ENCODE measurements at regions not wholly inside any gene's neighbourhood (a gene's known extent, or its start where the extent isn't known, plus 50 kb on each side); places are given as distances from the start of the nearest gene placed in this dataset.

DNA sequence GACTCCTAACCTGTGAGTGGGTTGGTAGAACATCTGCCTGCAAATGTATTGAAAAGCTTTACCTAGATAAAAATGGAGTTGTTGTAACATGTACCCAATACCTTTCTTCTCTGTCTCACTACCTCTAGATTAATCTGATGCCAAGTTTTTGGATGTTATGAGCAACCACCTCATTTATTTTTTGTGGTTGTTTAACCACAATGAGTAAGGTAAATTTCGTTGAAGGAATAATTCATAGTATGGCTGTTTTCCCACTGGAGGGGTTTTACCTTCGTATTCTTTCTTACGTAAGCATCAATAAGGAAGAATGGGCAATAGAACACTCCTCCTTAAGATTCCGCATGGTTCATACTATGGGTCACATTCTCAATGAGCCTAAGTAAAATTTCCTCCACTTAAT lies 165.4 kb downstream of the CDH26 start:
- Mint-ChIP-seq H3K9me3 (no peaks in the 10 kb centered on the region), H3K4me3 (no peak overlapping the region), H3K27ac (no peak overlapping the region), H3K27me3 (peaks cover 5% of the 10 kb centered on the region), H3K4me1 (ENCODE audit: low read depth) (no peaks in the 10 kb centered on the region), H3K36me3 (ENCODE audit: low read depth) (no peaks in the 10 kb centered on the region)
- ChIA-PET CTCF (no interaction called here), POLR2A (interaction anchor here (0.7 kb wide), 1 partner anchor 20 kb away, joined by 3 read pairs; no protein-coding TSS in a partner anchor)
- no peak for ATAC-seq
- no peak for DNase-seq
- intact Hi-C loops (cut with micrococcal nuclease), result no loop called here
- TF ChIP-seq, protein P1, sequence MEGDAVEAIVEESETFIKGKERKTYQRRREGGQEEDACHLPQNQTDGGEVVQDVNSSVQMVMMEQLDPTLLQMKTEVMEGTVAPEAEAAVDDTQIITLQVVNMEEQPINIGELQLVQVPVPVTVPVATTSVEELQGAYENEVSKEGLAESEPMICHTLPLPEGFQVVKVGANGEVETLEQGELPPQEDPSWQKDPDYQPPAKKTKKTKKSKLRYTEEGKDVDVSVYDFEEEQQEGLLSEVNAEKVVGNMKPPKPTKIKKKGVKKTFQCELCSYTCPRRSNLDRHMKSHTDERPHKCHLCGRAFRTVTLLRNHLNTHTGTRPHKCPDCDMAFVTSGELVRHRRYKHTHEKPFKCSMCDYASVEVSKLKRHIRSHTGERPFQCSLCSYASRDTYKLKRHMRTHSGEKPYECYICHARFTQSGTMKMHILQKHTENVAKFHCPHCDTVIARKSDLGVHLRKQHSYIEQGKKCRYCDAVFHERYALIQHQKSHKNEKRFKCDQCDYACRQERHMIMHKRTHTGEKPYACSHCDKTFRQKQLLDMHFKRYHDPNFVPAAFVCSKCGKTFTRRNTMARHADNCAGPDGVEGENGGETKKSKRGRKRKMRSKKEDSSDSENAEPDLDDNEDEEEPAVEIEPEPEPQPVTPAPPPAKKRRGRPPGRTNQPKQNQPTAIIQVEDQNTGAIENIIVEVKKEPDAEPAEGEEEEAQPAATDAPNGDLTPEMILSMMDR (IDR thresholded peaks at IDR 0.05), result no peak

DNA sequence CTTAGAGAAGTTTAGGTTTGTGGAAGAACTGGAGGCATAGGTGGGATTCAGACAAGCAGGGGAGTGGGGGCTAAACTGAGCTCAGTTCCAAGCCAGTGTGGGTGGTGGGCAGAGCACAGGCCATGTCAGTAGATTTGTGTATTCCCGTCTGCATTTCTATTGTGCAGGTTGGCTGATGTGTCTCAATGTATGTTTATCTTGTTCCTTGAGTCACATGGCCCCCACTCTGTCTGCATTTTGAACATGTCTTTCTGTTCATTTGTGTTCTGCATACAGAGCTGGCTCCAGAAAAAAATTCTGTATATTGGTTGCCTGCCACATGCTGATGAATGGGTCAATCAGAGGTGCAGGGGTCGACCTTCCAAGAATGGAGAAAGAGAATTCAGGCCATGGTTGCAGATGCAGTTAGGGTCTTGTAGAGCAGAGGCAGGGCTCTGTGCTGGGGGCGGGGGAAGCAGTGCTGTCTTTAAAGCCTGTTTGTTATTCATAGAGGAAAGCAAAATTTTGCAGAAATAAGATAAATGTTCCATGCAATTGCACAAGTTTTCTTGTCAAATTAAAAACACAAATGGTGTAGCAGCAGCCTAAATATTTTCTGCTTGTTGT lies 166.7 kb downstream of the CDH26 start:
- ChIA-PET POLR2A (no interaction called here), CTCF (no interaction called here)
- H3K4me1 Mint-ChIP-seq (ENCODE audit: low read depth), result no peaks in the 10 kb centered on the region
- no peak overlapping the region for H3K27ac Mint-ChIP-seq
- intact Hi-C loops (cut with micrococcal nuclease), result no loop called here
- TF ChIP-seq, protein P1 (IDR thresholded peaks at IDR 0.05), result no peak
- no peak overlapping the region for H3K4me3 Mint-ChIP-seq
- DNase-seq (no peak), ATAC-seq (no peak)
- H3K27me3 Mint-ChIP-seq, result peaks cover 5% of the 10 kb centered on the region
- H3K36me3 Mint-ChIP-seq (ENCODE audit: low read depth), result no peaks in the 10 kb centered on the region
- no peaks in the 10 kb centered on the region for H3K9me3 Mint-ChIP-seq

DNA sequence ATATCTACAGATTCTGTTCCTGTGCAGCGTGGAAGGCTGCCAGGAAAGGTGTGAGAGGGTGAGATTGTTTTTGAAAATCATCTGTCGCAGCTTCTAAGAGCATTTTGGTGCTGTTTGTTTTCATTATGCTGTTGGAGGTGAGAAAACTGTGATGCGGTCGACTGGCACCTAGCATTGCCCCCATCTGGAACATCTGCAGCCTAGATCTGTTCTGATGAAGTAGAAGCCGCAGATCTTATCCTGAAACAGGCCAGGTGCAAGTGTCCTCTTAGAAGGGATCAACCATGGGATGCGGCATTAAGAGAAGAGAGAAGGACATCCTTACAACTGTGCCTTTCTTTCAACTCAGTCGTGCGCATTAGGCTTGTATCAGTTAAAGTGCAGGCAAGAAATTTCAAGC lies 167.3 kb downstream of the CDH26 start:
- Mint-ChIP-seq H3K9me3 (no peaks in the 10 kb centered on the region), H3K4me3 (no peak overlapping the region), H3K36me3 (ENCODE audit: low read depth) (no peaks in the 10 kb centered on the region), H3K27ac (no peak overlapping the region), H3K27me3 (peaks cover 5% of the 10 kb centered on the region), H3K4me1 (ENCODE audit: low read depth) (no peaks in the 10 kb centered on the region)
- ChIA-PET CTCF (no interaction called here), POLR2A (no interaction called here)
- ATAC-seq, result no peak
- intact Hi-C loops (cut with micrococcal nuclease), result no loop called here
- TF ChIP-seq, protein P1 (IDR thresholded peaks at IDR 0.05), result no peak
- no peak for DNase-seq

GRCh38 chr20:60126975-60127374 lies 168.8 kb downstream of the CDH26 start:
- TF ChIP-seq, protein P1 (IDR thresholded peaks at IDR 0.05), result no peak
- no peak overlapping the region for H3K4me3 Mint-ChIP-seq
- ChIA-PET CTCF (no interaction called here), POLR2A (no interaction called here)
- H3K4me1 Mint-ChIP-seq (ENCODE audit: low read depth), result no peaks in the 10 kb centered on the region
- H3K36me3 Mint-ChIP-seq (ENCODE audit: low read depth), result no peaks in the 10 kb centered on the region
- no peak overlapping the region for H3K27ac Mint-ChIP-seq
- no peaks in the 10 kb centered on the region for H3K9me3 Mint-ChIP-seq
- DNase-seq, result no peak
- ATAC-seq, result no peak
- peaks cover 5% of the 10 kb centered on the region for H3K27me3 Mint-ChIP-seq
- intact Hi-C loops (cut with micrococcal nuclease), result no loop called here

- Mint-ChIP-seq H3K27me3 (no peaks in the 10 kb centered on the region), H3K9me3 (no peaks in the 10 kb centered on the region), H3K36me3 (ENCODE audit: low read depth) (no peaks in the 10 kb centered on the region), H3K4me1 (ENCODE audit: low read depth) (no peaks in the 10 kb centered on the region), H3K27ac (no peak overlapping the region), H3K4me3 (no peak overlapping the region)
- intact Hi-C loops (cut with micrococcal nuclease), result no loop called here
- ATAC-seq (no peak), DNase-seq (no peak)
- CTCF ChIA-PET, result no interaction called here
- TF ChIP-seq, protein P1 (IDR thresholded peaks at IDR 0.05), result no peak
- POLR2A ChIA-PET, result interaction anchor here (0.6 kb wide), 1 partner anchor 614 kb away, joined by 3 read pairs; no protein-coding TSS in a partner anchor
These were observed 173.2 kb downstream of the CDH26 start for GRCh38 chr20:60131375-60131774.

Data from activated CD8-positive, alpha-beta T cell treated with anti-CD3 and anti-CD28 coated beads for 36 hours (primary cell).